Ascending aorta (tissue), 2 donors: ENCODE measurements at regions not wholly inside any gene's neighbourhood (a gene's known extent, or its start where the extent isn't known, plus 50 kb on each side); places are given as distances from the start of the nearest gene placed in this dataset.

ENCODE experiments used
- DNase-seq, 2 donors: peaks; one replicate each; pipeline ENCODE4 v3.0.0-alpha.2; 2019; ENCODE audit warnings: low spot score in 2 of 2
- H3K27ac ChIP-seq, 2 donors: fragments of 200-600 bp; sonication (generic); one replicate each; pipeline ENCODE4 v1.5.1; 2016 to 2017; ENCODE audit warnings: mild to moderate bottlenecking in 1 of 2
- H3K27me3 ChIP-seq: fragments of 200-600 bp; sonication (generic); one replicate; pipeline ENCODE4 v1.5.1; 2017
- H3K36me3 ChIP-seq, 2 donors: fragments of 200-600 bp; sonication (generic); one replicate each; pipeline ENCODE4 v1.5.1; 2016
- H3K4me1 ChIP-seq, 2 donors: fragments of 200-600 bp; sonication (generic); one replicate each; pipeline ENCODE4 v1.5.1; 2016 to 2017; ENCODE audit warnings: mild to moderate bottlenecking in 1 of 2
- H3K4me3 ChIP-seq, 2 donors: fragments of 200-600 bp; sonication (generic); one replicate each; pipeline ENCODE4 v1.5.1; 2016 to 2017; ENCODE audit warnings: mild to moderate bottlenecking in 1 of 2
- H3K9me3 ChIP-seq, 2 donors: fragments of 200-600 bp; sonication (generic); one replicate each; pipeline ENCODE4 v1.5.1; 2016
- CTCF ChIP-seq, 3 experiments: fragments of 200-600 bp in 2 of 3; fragments of 450-650 bp in 1 of 3; sonication (generic) in 2 of 3; IDR thresholded peaks; one replicate each; pipeline ENCODE4 v1.5.1; 2016 to 2019; ENCODE audit warnings: antibody characterized with exemption in 3 of 3, mild to moderate bottlenecking in 1 of 3, moderate library complexity in 1 of 3
- intact Hi-C: fragments of 100-400 bp; cut with DNase I; formaldehyde crosslinking; loops from one replicate; pipeline ENCODE4 v1.15.1; 2023

GRCh38 chr2:60652832-60653340 lies 99.4 kb upstream of the BCL11A start:
- H3K9me3 ChIP-seq, result no peaks in the 10 kb centered on the region
- intact Hi-C loops, result no loop called here
- TF ChIP-seq CTCF (IDR thresholded peaks at IDR 0.05), result no peak
- H3K36me3 ChIP-seq, result no peaks in the 10 kb centered on the region
- no peaks in the 10 kb centered on the region for H3K27me3 ChIP-seq
- no peak overlapping the region for H3K27ac ChIP-seq
- H3K4me1 ChIP-seq, result no peaks in the 10 kb centered on the region
- no peak overlapping the region for H3K4me3 ChIP-seq
- no peak for DNase-seq

DNA sequence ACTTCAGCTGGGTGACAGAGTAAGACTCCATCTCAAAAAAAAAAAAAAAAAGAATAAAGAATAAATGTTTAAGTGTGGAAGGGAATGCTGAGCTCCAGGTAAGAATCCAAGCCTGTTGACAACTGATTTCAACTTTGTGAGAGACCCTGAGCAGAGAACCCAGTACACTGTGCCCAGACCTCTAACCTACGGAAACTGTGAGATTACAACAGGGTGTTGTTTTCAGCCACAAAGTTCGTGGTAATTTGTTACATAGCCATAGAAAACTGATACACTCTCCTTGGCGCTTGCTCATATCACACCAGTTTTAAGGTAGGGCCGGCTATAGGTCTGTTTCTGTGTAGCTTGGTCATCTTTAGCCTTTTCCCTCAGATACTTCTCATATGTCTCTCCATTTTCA lies 98.4 kb upstream of the PAPOLG start:
- H3K36me3 ChIP-seq, result no peaks in the 10 kb centered on the region
- no peaks in the 10 kb centered on the region for H3K4me1 ChIP-seq
- intact Hi-C loops, result no loop called here
- no peak overlapping the region for H3K27ac ChIP-seq
- no peaks in the 10 kb centered on the region for H3K27me3 ChIP-seq
- DNase-seq, result no peak
- no peak overlapping the region for H3K4me3 ChIP-seq
- H3K9me3 ChIP-seq, result no peaks in the 10 kb centered on the region
- no peak for TF ChIP-seq CTCF (IDR thresholded peaks at IDR 0.05)

DNA sequence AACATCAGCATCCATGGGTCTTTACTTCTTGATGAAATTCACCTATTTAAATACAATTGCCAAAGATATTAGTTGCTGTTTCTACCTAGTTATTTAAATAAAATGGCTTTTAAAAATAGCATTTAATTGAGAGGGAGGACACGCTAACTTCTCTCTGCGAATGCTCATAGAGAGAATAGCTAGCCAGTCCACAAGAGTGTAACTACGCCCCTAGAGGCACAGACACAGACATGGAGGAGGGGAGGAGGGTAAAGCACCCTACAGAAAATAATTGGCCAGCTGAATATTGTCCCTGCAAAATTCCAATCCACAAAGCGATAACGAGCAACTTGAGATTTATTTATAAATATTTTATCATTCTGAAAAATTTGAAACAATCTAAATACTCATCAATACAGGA lies 97.0 kb upstream of the PAPOLG start:
- no peak overlapping the region for H3K27ac ChIP-seq
- H3K36me3 ChIP-seq, result no peaks in the 10 kb centered on the region
- H3K9me3 ChIP-seq, result no peaks in the 10 kb centered on the region
- no peaks in the 10 kb centered on the region for H3K4me1 ChIP-seq
- H3K4me3 ChIP-seq, result no peak overlapping the region
- intact Hi-C loops, result no loop called here
- TF ChIP-seq CTCF (IDR thresholded peaks at IDR 0.05), result no peak
- no peaks in the 10 kb centered on the region for H3K27me3 ChIP-seq
- no peak for DNase-seq

DNA sequence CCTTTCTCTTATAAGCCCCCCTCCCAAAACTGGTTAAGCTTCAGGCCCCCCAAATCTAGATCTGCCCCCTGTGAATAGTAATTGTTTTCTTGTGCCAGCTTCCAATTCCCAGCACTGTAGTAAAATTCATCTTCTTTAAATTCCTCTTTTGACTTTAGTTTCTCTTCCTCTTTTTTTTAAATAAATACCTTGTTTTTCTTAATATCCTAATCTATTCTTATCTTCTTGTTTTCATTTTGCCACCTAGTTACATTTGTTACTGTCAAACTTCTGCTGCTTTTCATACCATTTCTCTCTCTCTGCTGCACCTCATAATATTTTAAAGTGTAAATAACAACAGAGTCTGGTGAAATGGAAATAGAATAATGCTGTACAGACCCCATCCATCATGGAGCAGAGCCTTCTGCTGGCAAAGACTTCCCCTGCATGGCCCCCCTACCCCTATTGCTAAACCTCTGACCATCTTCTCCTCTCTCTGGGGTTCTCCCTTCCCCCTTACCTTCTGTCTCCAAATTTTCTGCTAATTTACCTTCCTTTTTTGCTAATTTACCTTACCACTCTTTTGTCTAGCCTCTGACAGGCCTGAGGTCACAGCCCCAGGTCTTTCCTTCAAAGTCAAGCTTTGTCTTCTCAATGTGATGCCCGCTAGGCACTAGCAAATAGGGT lies 94.9 kb upstream of the PAPOLG start:
- H3K4me1 ChIP-seq, result no peaks in the 10 kb centered on the region
- H3K36me3 ChIP-seq, result no peaks in the 10 kb centered on the region
- no peak for DNase-seq
- no peak overlapping the region for H3K27ac ChIP-seq
- no peaks in the 10 kb centered on the region for H3K9me3 ChIP-seq
- H3K27me3 ChIP-seq, result no peaks in the 10 kb centered on the region
- H3K4me3 ChIP-seq, result no peak overlapping the region
- intact Hi-C loops, result no loop called here
- TF ChIP-seq CTCF (IDR thresholded peaks at IDR 0.05), result no peak

DNA sequence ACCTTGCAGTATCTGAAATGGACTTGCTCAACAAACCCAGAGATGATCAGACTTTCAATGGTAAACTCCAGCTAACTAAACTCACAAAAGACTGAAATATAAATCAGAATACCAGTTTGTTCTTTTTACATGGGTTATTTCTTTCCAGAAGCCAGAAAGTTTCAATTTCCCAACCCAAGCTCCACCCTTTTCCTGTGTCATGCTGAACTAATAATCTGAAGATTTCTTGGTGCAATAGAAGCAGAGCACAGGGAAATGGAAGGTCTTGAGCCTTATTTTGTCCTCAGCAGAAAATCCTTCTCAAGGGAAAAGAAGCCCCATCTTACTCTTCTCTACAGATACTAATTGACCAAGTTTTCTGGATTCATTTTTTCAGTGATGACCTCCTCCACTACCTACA lies 93.3 kb upstream of the PAPOLG start:
- no peak for TF ChIP-seq CTCF (IDR thresholded peaks at IDR 0.05)
- Histone ChIP-seq H3K36me3 (no peaks in the 10 kb centered on the region), H3K4me1 (no peaks in the 10 kb centered on the region), H3K27ac (no peak overlapping the region), H3K27me3 (no peaks in the 10 kb centered on the region), H3K9me3 (no peaks in the 10 kb centered on the region), H3K4me3 (no peak overlapping the region)
- intact Hi-C loops, result no loop called here
- no peak for DNase-seq

- H3K36me3 ChIP-seq, result no peaks in the 10 kb centered on the region
- no peaks in the 10 kb centered on the region for H3K4me1 ChIP-seq
- intact Hi-C loops, result no loop called here
- no peaks in the 10 kb centered on the region for H3K27me3 ChIP-seq
- no peaks in the 10 kb centered on the region for H3K9me3 ChIP-seq
- no peak overlapping the region for H3K4me3 ChIP-seq
- no peak for DNase-seq
- no peak for TF ChIP-seq CTCF (IDR thresholded peaks at IDR 0.05)
- no peak overlapping the region for H3K27ac ChIP-seq
These were observed 84.1 kb upstream of the PAPOLG start for GRCh38 chr2:60671966-60672365.
